Peyer's patch (tissue), 4 donors: ENCODE measurements at regions not wholly inside any gene's neighbourhood (a gene's known extent, or its start where the extent isn't known, plus 50 kb on each side); places are given as distances from the start of the nearest gene placed in this dataset.

ENCODE experiments used
- POLR2A ChIP-seq, 2 donors: fragments of 450-650 bp; IDR thresholded peaks; one replicate each; pipeline ENCODE4 v1.5.1; 2017; ENCODE audit warnings: antibody characterized with exemption in 2 of 2, mild to moderate bottlenecking in 2 of 2, moderate library complexity in 2 of 2
- TF ChIP-seq, protein P1 (sequence below), 6 experiments: fragments of 450-650 bp in 4 of 6; fragments of 200-600 bp in 2 of 6; sonication (generic) in 1 of 6; IDR thresholded peaks; one replicate each; pipeline ENCODE4 v1.5.1; 2017 to 2019; ENCODE audit warnings: antibody characterized with exemption in 6 of 6, mild to moderate bottlenecking in 3 of 6, moderate library complexity in 1 of 6

DNA sequence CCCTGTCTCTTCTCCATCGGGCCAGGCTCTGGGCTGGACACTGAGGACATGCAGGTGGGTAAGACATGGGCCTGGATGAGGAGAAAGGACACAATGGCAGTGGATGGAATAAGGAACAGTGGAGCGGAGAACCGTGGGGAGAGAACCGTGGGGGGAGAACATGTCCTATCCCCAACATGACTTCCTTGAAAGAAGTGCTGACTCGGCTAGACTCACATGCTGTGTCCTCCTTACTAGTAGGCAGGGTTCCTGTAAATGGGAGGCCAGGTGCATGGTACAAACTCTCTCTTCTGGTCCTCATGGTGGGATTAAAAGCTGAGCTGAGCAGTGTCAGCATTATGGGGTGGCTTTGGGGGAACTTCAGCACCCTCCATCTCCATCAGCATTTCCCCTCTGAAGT, 137.4 kb upstream of the CSF3R start:
- TF ChIP-seq, protein P1, sequence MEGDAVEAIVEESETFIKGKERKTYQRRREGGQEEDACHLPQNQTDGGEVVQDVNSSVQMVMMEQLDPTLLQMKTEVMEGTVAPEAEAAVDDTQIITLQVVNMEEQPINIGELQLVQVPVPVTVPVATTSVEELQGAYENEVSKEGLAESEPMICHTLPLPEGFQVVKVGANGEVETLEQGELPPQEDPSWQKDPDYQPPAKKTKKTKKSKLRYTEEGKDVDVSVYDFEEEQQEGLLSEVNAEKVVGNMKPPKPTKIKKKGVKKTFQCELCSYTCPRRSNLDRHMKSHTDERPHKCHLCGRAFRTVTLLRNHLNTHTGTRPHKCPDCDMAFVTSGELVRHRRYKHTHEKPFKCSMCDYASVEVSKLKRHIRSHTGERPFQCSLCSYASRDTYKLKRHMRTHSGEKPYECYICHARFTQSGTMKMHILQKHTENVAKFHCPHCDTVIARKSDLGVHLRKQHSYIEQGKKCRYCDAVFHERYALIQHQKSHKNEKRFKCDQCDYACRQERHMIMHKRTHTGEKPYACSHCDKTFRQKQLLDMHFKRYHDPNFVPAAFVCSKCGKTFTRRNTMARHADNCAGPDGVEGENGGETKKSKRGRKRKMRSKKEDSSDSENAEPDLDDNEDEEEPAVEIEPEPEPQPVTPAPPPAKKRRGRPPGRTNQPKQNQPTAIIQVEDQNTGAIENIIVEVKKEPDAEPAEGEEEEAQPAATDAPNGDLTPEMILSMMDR (IDR thresholded peaks at IDR 0.05), result no peak
- TF ChIP-seq POLR2A (IDR thresholded peaks at IDR 0.05), result no peak
